BJ (cell line): ENCODE measurements at regions not wholly inside any gene's neighbourhood (a gene's known extent, or its start where the extent isn't known, plus 50 kb on each side); places are given as distances from the start of the nearest gene placed in this dataset.

Source experiments
- CTCF ChIA-PET: fragments of 350-600 bp; formaldehyde crosslinking; extraction: SDS; loops from one replicate; lab custom pipeline; 2021; ENCODE audit warnings: antibody characterized with exemption, inconsistent platforms; lab: Yijun Ruan, JAX
- POLR2A ChIA-PET: fragments of 300-600 bp; sonication (Branson Sonifier 250); formaldehyde crosslinking; extraction: SDS; loops from one replicate; lab custom pipeline; 2021; ENCODE audit warnings: antibody characterized with exemption; lab: Charles Lee
- DNase-seq: peaks from one replicate; pipeline ENCODE4 v3.0.0-alpha.2; 2011; ENCODE audit warnings: low read depth
- H3K27me3 ChIP-seq: 2 replicates; pipeline ENCODE4 v1.6.0; 2011; ENCODE audit warnings: low read length; ENCODE audit not compliant: control insufficient read depth, insufficient read depth
- H3K36me3 ChIP-seq: 2 replicates; pipeline ENCODE4 v1.5.1; 2011; ENCODE audit warnings: low read length; ENCODE audit not compliant: control insufficient read depth, insufficient read depth
- H3K4me3 ChIP-seq: 2 replicates; pipeline ENCODE4 v1.5.1; 2011; ENCODE audit warnings: low read depth, mild to moderate bottlenecking, control low read depth, low read length
- CTCF ChIP-seq: IDR thresholded peaks from 2 replicates; pipeline ENCODE4 v1.5.1; 2011; ENCODE audit warnings: low read depth, mild to moderate bottlenecking, control low read depth, inconsistent platforms, low read length, moderate library complexity; ENCODE audit not compliant: insufficient read depth

DNA sequence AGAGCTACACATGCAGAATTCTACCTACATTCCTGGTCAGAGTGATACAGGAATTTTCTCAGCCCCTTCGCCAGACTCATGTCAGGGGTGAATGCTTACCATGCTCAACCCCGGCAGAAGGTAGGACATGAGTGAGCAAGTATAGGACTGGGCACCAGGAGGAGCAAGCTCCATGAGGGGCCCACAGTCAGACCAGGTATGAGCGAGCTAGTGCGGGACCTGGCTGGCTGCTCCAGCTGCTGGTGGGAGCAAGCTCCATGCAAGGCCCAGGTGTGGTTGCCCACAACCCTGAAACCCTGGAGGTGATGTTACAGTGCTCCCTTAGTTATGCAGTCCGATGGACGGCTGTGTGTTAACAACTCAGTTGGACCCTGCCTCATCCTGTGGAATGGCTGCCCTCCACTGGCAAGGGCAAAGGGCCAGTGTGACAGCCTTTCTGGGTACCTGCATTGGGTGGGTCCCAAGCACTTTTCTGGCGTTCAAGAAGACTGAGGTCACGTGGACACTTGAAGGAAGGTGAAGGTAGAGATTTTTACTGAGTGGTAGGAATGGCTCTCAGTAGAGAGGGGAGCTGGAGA is 503.5 kb upstream of the CITED2 start:
- H3K36me3 ChIP-seq = no peaks in the 10 kb centered on the region
- no peak for TF ChIP-seq CTCF
- ChIA-PET POLR2A (interaction anchor here (0.7 kb wide), 1 partner anchor 23 kb away, joined by 4 read pairs; no protein-coding TSS in a partner anchor), CTCF (no interaction called here)
- no peaks in the 10 kb centered on the region for H3K27me3 ChIP-seq
- no peak overlapping the region for H3K4me3 ChIP-seq
- DNase-seq = no peak

DNA sequence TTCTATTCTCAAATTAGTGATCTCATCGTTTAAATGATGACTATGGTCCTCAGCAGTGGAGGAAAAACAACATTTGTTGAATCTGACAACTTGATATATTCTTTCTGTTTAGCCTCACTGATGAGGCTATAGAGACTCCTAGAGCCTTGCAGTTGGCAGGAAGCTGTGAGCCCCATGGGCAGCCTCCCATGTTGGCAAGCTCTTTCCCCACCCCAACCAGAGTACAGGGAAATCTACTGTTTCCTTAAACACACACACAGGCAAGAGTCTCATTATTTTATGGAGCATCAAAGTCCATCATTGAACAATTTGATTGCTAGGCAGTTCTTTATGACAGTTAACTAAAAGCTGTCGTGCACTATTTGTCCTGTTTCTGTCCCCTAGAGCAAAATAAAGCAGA is 498.2 kb upstream of the CITED2 start:
- Histone ChIP-seq H3K4me3 (no peak overlapping the region), H3K27me3 (no peaks in the 10 kb centered on the region), H3K36me3 (no peaks in the 10 kb centered on the region)
- no peak for DNase-seq
- CTCF ChIA-PET = interaction anchor here (0.6 to 1.7 kb wide), 2 partner anchors 8 to 80 kb away, joined by 3 to 5 read pairs; no protein-coding TSS in a partner anchor
- no peak for TF ChIP-seq CTCF
- POLR2A ChIA-PET = no interaction called here

DNA sequence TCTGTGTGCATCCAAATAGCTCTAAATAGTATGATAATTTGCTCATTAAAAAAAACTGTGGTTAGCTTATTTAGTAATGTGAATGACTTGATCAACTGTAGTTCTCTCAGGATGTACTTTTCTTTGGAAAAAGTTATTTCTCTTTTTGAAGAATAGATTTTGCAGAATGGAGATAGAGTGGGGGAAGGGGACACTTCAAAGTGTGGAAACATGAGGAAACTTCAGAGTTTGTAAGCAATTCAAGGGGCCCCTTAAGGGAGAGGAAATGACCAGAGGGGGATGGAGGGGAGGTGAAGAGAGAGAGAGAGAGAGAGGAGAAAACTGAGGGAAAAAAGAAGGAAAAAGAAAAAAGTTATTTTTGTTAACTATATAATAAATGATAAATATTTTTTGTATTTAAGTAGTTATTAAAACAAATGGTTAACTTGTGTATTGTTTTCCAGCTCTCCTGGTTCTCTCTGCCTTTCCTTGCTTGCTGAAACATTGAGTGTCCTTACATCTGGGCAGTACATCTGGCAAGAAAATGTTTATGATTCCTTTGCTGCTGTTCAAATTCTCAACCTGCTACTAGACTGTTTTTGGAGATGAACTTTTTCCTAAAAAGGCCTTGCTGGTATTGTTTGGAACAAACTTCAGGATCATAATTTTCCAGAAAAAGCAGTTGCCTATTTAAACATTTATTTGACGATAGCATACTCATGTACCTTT is 497.5 kb upstream of the CITED2 start:
- DNase-seq = no peak

DNA sequence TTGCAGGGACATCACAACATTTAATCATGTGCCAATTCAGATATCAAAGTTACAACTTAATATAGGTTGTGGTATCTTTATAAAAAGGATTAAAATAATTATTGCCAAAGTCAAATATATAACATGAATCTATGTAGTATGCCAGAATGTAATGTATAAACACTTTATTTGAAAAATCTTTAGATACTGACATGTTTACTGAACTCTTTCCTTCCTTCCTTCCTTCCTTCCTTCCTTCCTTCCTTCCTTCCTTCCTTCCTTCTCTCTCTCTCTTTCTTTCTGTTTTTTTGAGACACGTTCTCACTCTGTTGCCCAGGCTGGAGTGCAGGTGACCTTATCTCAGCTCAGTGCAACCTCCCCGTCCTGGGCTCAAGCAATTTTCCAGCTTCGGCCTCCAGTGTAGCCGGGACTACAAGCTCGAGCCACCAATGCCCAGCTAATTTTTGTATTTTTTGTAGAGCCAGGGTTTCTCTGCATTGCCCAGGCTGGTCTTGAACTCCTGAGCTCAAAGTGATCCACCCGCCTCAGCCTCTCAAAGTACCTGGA is 496.8 kb upstream of the CITED2 start:
- DNase-seq = no peak
- Histone ChIP-seq H3K4me3 (no peak overlapping the region), H3K36me3 (no peaks in the 10 kb centered on the region), H3K27me3 (no peaks in the 10 kb centered on the region)
- ChIA-PET CTCF (no interaction called here), POLR2A (interaction anchor here (0.6 kb wide), 1 partner anchor 274 kb away, joined by 5 read pairs; no protein-coding TSS in a partner anchor)
- no peak for TF ChIP-seq CTCF

More for the DNA sequence above, 497.5 kb upstream of the CITED2 start:
- TF ChIP-seq CTCF = no peak
- ChIA-PET CTCF (interaction anchor here (0.6 to 1.7 kb wide), 2 partner anchors 9 to 80 kb away, joined by 3 to 5 read pairs; no protein-coding TSS in a partner anchor), POLR2A (interaction anchor here (0.6 kb wide), 1 partner anchor 274 kb away, joined by 5 read pairs; no protein-coding TSS in a partner anchor)
- Histone ChIP-seq H3K36me3 (no peaks in the 10 kb centered on the region), H3K4me3 (no peak overlapping the region), H3K27me3 (no peaks in the 10 kb centered on the region)

GRCh38 chr6:139868576-139868975 is 494.1 kb upstream of the CITED2 start:
- DNase-seq = no peak
- POLR2A ChIA-PET = no interaction called here
- Histone ChIP-seq H3K36me3 (no peaks in the 10 kb centered on the region), H3K4me3 (no peak overlapping the region), H3K27me3 (no peaks in the 10 kb centered on the region)
- CTCF ChIA-PET = interaction anchor here (1.7 kb wide), 1 partner anchor 12 kb away, joined by 5 read pairs; no protein-coding TSS in a partner anchor
- no peak for TF ChIP-seq CTCF
